Heart left ventricle (tissue), 16 donors: ENCODE measurements at regions not wholly inside any gene's neighbourhood (a gene's known extent, or its start where the extent isn't known, plus 50 kb on each side); places are given as distances from the start of the nearest gene placed in this dataset.

Experiments used
- ATAC-seq, 4 donors: fragments of 200-7000 bp; cut with Tn5 transposase; one replicate each; pipeline ENCODE4 v1.9.1; 2020 to 2022; ENCODE audit warnings: moderate library complexity in 4 of 4, mild to moderate bottlenecking in 3 of 4, moderate number of reproducible peaks in 1 of 4
- DNase-seq, 5 donors: peaks; one replicate each; pipeline ENCODE4 v3.0.0-alpha.2; 2020
- H3K27ac ChIP-seq, 12 donors: fragments of 200-600 bp; sonication (generic) in 4 of 12; one replicate each; pipeline versions ENCODE4 v1.5.0 to v1.8.0; 2016 to 2022; ENCODE audit warnings: mild to moderate bottlenecking in 2 of 12
- H3K27me3 ChIP-seq, 9 donors: fragments of 200-600 bp; sonication (generic) in 2 of 9; one replicate each; pipeline versions ENCODE4 v1.5.1 to v1.8.0; 2016 to 2022; ENCODE audit warnings: mild to moderate bottlenecking in 3 of 9
- H3K36me3 ChIP-seq, 9 donors: fragments of 200-600 bp; sonication (generic) in 2 of 9; one replicate each; pipeline versions ENCODE4 v1.5.0 to v1.8.0; 2018 to 2022; ENCODE audit warnings: mild to moderate bottlenecking in 2 of 9
- H3K4me1 ChIP-seq, 12 donors: fragments of 200-600 bp; sonication (generic) in 4 of 12; one replicate each; pipeline versions ENCODE4 v1.5.0 to v1.8.0; 2016 to 2022; ENCODE audit warnings: mild to moderate bottlenecking in 3 of 12
- H3K4me3 ChIP-seq, 12 donors: fragments of 200-600 bp; sonication (generic) in 4 of 12; one replicate each; pipeline versions ENCODE4 v1.5.0 to v1.8.0; 2017 to 2022; ENCODE audit warnings: mild to moderate bottlenecking in 9 of 12, moderate library complexity in 4 of 12
- H3K9me3 ChIP-seq, 12 donors: fragments of 200-600 bp; sonication (generic) in 4 of 12; one replicate each; pipeline versions ENCODE4 v1.5.0 to v1.8.0; 2016 to 2022; ENCODE audit warnings: mild to moderate bottlenecking in 1 of 12
- CTCF ChIP-seq, 12 donors: fragments of 200-600 bp; sonication (generic) in 4 of 12; IDR thresholded peaks; one replicate each; pipeline versions ENCODE4 v1.5.0 to v1.8.0; 2018 to 2022; ENCODE audit warnings: antibody characterized with exemption in 12 of 12, mild to moderate bottlenecking in 5 of 12
- POLR2A ChIP-seq, 2 donors: fragments of 450-650 bp; IDR thresholded peaks; one replicate each; pipeline ENCODE4 v1.6.1; 2017; ENCODE audit warnings: antibody characterized with exemption in 2 of 2, mild to moderate bottlenecking in 2 of 2, moderate library complexity in 2 of 2
- WGBS, 4 donors: extraction: QIAGEN DNeasy Blood & Tissue Kit in 2 of 4; methylation state at CpG; one replicate each; pipeline versions ENCODE4 v1.1.5 to v1.1.7; 2013 to 2018; 5-methylcytosine and 5-hydroxymethylcytosine counted together
- intact Hi-C, 10 donors: fragments of 100-400 bp; cut with DNase I; formaldehyde crosslinking; loops; one replicate each; pipeline versions ENCODE4 v1.11.1 to v1.14.2; 2022
- donor health status: ischemic (EF 13 %, LVEDD 7.1; RV severe dilation, severe dysfunction).
- donor health status: healthy with polysubstance abuse.
- donor health status: DM: no; HTN: yes; CAD: no.
- donor health status: DM: no; HTN: no; CAD: no.
- donor health status: ischemic (EF 25% LVEDD 6.9; RV normal size, moderate dysfunction).
- donor health status: ischemic (EF 25% LVEDD 5.7; RV mildly dilated, moderate dysfunction).
- donor health status: healthy.
- donor health status: DM: yes; HTN: yes; CAD: no.
- donor health status: ischemic (EF 35%, LVEDD 5.7; RV mildly dilated, moderate dysfunction).
- donor health status: nonischemic (EF 11% LVEDD 7.7; RV severe dilation, severe dysfunction).
- donor health status: DM: yes; HTN: yes; CAD: no.
- donor health status: PGD.
- donor health status: ischemic (EF 29% LVEDD 5.4; RV normal size, mild dysfunction).
- donor health status: nonischemic (EF 23%, LVEDD 6.1; RV moderate dilation, normal function).

- ATAC-seq, result no peak
- TF ChIP-seq CTCF (IDR thresholded peaks at IDR 0.05) (no peak), POLR2A (IDR thresholded peaks at IDR 0.05) (no peak)
- intact Hi-C loops, result no loop called here
- DNase-seq, result no peak
- Histone ChIP-seq H3K4me1 (no peaks in the 10 kb centered on the region), H3K27me3 (no peaks in the 10 kb centered on the region), H3K9me3 (no peaks in the 10 kb centered on the region), H3K27ac (no peak overlapping the region), H3K36me3 (no peaks in the 10 kb centered on the region), H3K4me3 (no peak overlapping the region)
- WGBS, 4 donors, result 58 to 80% (median 67%) methylated on average over 6 of the region's 6 CpGs
These were observed 132.6 kb upstream of the CST7 start for GRCh38 chr20:24816431-24816830.

- no peak for TF ChIP-seq CTCF (IDR thresholded peaks at IDR 0.05)
- no peak for TF ChIP-seq POLR2A (IDR thresholded peaks at IDR 0.05)
- intact Hi-C loops, result no loop called here
- no peaks in the 10 kb centered on the region for H3K36me3 ChIP-seq
- ATAC-seq (no peak), DNase-seq (no peak)
- H3K9me3 ChIP-seq, result no peaks in the 10 kb centered on the region
- H3K4me1 ChIP-seq, result no peaks in the 10 kb centered on the region
- 59 to 65% (median 64%) methylated on average over 4 of the region's 4 CpGs for WGBS, 4 donors
- H3K27ac ChIP-seq, result no peak overlapping the region
- H3K4me3 ChIP-seq, result no peak overlapping the region
- no peaks in the 10 kb centered on the region for H3K27me3 ChIP-seq
These were observed 132.2 kb upstream of the CST7 start for GRCh38 chr20:24816907-24817306.

GRCh38 chr20:24817351-24817750 is 131.7 kb upstream of the CST7 start:
- H3K27ac ChIP-seq, result no peak overlapping the region
- WGBS, 4 donors, result 75 to 86% (median 83%) methylated on average over 6 of the region's 6 CpGs
- intact Hi-C loops, result no loop called here

GRCh38 chr20:24818056-24818455 is 131.0 kb upstream of the CST7 start:
- Histone ChIP-seq H3K27me3 (no peaks in the 10 kb centered on the region), H3K27ac (no peak overlapping the region), H3K4me1 (no peaks in the 10 kb centered on the region), H3K4me3 (no peak overlapping the region), H3K9me3 (no peaks in the 10 kb centered on the region), H3K36me3 (no peaks in the 10 kb centered on the region)
- no peak for DNase-seq
- ATAC-seq, result no peak
- TF ChIP-seq POLR2A (IDR thresholded peaks at IDR 0.05) (no peak), CTCF (IDR thresholded peaks at IDR 0.05) (no peak)
- WGBS, 4 donors, result 75 to 91% (median 88%) methylated on average over 5 of the region's 5 CpGs
- intact Hi-C loops, result no loop called here

More at GRCh38 chr20:24817351-24817750, 131.7 kb upstream of the CST7 start:
- ATAC-seq, result no peak
- Histone ChIP-seq H3K4me1 (no peaks in the 10 kb centered on the region), H3K27me3 (no peaks in the 10 kb centered on the region), H3K9me3 (no peaks in the 10 kb centered on the region), H3K36me3 (no peaks in the 10 kb centered on the region), H3K4me3 (no peak overlapping the region)
- TF ChIP-seq CTCF (IDR thresholded peaks at IDR 0.05), result no peak
- no peak for TF ChIP-seq POLR2A (IDR thresholded peaks at IDR 0.05)
- DNase-seq, result no peak
